ENCODE measurements at regions not wholly inside any gene's neighbourhood (a gene's known extent, or its start where the extent isn't known, plus 50 kb on each side); places are given as distances from the start of the nearest gene placed in this dataset. TPM values are rescaled to one million over a fixed set of nuclear protein-coding genes. Genes with fewer than 3 reads are reported as not detected.

DNA sequence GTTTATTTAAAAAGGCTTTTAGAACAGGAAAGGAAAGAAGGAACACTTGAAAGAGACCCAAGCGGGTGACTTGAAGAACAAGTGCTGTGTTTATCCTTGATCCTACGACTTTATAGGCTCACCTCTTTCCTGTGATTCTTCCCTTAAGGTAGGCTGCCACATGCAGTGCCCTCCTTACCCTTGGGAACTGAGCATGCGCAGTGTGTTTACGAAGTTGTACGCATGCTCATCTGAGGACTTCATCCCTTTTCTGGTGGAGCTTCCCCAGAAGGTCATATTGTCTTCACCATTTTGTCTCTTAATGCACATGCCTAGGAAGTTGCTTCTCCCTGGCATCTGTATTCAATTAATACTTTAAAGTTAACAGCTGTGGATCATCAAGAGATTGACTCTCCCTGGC, 49.9 kb upstream of the VOPP1 start:
- ATAC-seq (ENCODE audit: insufficient read depth, low FRiP score) = no peak

More for the DNA sequence above, 49.9 kb upstream of the VOPP1 start:
- 82 to 83% methylated on average over 5 of the region's 5 CpGs for WGBS, 2 donors
- Histone ChIP-seq H3K4me1 (ENCODE audit: control insufficient read depth in 5 of 5, insufficient read depth in 5 of 5, low read length in 5 of 5) (no peaks in the 10 kb centered on the region), H3K9ac (ENCODE audit: insufficient read depth in 1 of 2, low read length in 2 of 2) (no peak overlapping the region), H3K27me3 (ENCODE audit: control insufficient read depth in 3 of 3, insufficient read depth in 3 of 3, low read length in 2 of 3) (no peaks in the 10 kb centered on the region), H3K9me3 (ENCODE audit: control insufficient read depth in 4 of 4, insufficient read depth in 3 of 4, low read length in 3 of 4) (peaks cover 0 to 6% (median 3%) of the 10 kb centered on the region in 4 donors), H3K27ac (ENCODE audit: low read depth in 1 of 2, low read length in 1 of 2) (no peak overlapping the region), H3K4me3 (no peak overlapping the region), H3K36me3 (ENCODE audit: control insufficient read depth in 4 of 4, insufficient read depth in 4 of 4, low read length in 4 of 4) (no peaks in the 10 kb centered on the region)
- DNase-seq = no peak
- TF ChIP-seq, protein P1, sequence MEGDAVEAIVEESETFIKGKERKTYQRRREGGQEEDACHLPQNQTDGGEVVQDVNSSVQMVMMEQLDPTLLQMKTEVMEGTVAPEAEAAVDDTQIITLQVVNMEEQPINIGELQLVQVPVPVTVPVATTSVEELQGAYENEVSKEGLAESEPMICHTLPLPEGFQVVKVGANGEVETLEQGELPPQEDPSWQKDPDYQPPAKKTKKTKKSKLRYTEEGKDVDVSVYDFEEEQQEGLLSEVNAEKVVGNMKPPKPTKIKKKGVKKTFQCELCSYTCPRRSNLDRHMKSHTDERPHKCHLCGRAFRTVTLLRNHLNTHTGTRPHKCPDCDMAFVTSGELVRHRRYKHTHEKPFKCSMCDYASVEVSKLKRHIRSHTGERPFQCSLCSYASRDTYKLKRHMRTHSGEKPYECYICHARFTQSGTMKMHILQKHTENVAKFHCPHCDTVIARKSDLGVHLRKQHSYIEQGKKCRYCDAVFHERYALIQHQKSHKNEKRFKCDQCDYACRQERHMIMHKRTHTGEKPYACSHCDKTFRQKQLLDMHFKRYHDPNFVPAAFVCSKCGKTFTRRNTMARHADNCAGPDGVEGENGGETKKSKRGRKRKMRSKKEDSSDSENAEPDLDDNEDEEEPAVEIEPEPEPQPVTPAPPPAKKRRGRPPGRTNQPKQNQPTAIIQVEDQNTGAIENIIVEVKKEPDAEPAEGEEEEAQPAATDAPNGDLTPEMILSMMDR (IDR thresholded peaks at IDR 0.05; ENCODE audit: control extremely low read depth, extremely low read depth) = no peak

Small RNA genes lying in the stretch of these regions (small RNA-seq; reads per million reads assigned to genes)
- not detected for gene RNU6-389P (ENCODE audit: low replicate concordance)
- gene SUMO2P3 (ENCODE audit: low replicate concordance) = not detected
